GM23338 (cell line): ENCODE measurements at regions not wholly inside any gene's neighbourhood (a gene's known extent, or its start where the extent isn't known, plus 50 kb on each side); places are given as distances from the start of the nearest gene placed in this dataset.

Source experiments
- ATAC-seq: fragments of 200-7000 bp; cut with Tn5 transposase; 3 replicates; pipeline ENCODE4 v1.9.1; 2020
- DNase-seq: peaks from one replicate; pipeline ENCODE4 v3.0.0-alpha.2; 2015; ENCODE audit warnings: low spot score
- H2AFZ ChIP-seq: fragments of 200-600 bp; sonication (generic); 2 replicates; pipeline ENCODE4 v1.8.0; 2016; ENCODE audit warnings: antibody characterized with exemption, mild to moderate bottlenecking, moderate library complexity
- H3F3A ChIP-seq: fragments of 200-600 bp; sonication (generic); replicated peaks from 2 replicates; pipeline ENCODE4 v1.8.0; 2017; ENCODE audit warnings: antibody characterized with exemption, mixed run types, low read depth
- H3K27ac ChIP-seq: fragments of 200-600 bp; sonication (generic); 2 replicates; pipeline ENCODE4 v1.6.1; 2016; ENCODE audit warnings: low read depth
- H3K27me3 ChIP-seq: fragments of 200-600 bp; sonication (generic); 2 replicates; pipeline ENCODE4 v1.8.0; 2016; ENCODE audit warnings: mild to moderate bottlenecking, mixed run types, moderate library complexity; ENCODE audit not compliant: insufficient read depth
- H3K36me3 ChIP-seq: fragments of 200-600 bp; sonication (generic); 2 replicates; pipeline ENCODE4 v1.8.0; 2016; ENCODE audit warnings: mild to moderate bottlenecking; ENCODE audit not compliant: insufficient read depth
- H3K4me1 ChIP-seq: fragments of 200-600 bp; sonication (generic); 2 replicates; pipeline ENCODE4 v1.8.0; 2016; ENCODE audit warnings: mild to moderate bottlenecking, moderate library complexity; ENCODE audit not compliant: insufficient read depth
- H3K4me2 ChIP-seq: fragments of 200-600 bp; sonication (generic); 2 replicates; pipeline ENCODE4 v1.7.1; 2017; ENCODE audit warnings: mixed run types
- H3K4me3 ChIP-seq: fragments of 200-600 bp; sonication (generic); 2 replicates; pipeline ENCODE4 v1.6.1; 2016; ENCODE audit warnings: mixed run types
- H3K79me2 ChIP-seq: fragments of 200-600 bp; sonication (generic); replicated peaks from 2 replicates; pipeline ENCODE4 v1.8.0; 2017; ENCODE audit warnings: mild to moderate bottlenecking; ENCODE audit not compliant: insufficient read depth
- H3K9me2 ChIP-seq: fragments of 200-600 bp; sonication (generic); 2 replicates; pipeline ENCODE4 v1.8.0; 2017; ENCODE audit not compliant: insufficient read depth
- H4K20me1 ChIP-seq: fragments of 200-600 bp; sonication (generic); replicated peaks from 2 replicates; pipeline ENCODE4 v1.8.0; 2017; ENCODE audit warnings: mild to moderate bottlenecking; ENCODE audit not compliant: insufficient read depth
- H3K27ac Mint-ChIP-seq: 2 replicates; pipeline ENCODE4 v1.8.0; 2020; ENCODE audit warnings: inconsistent platforms, mild to moderate bottlenecking, moderate library complexity, mixed read lengths
- H3K27me3 Mint-ChIP-seq: 3 replicates; pipeline ENCODE4 v1.8.0; 2022; ENCODE audit warnings: low read depth, mild to moderate bottlenecking, moderate library complexity, mixed read lengths, inconsistent platforms; ENCODE audit not compliant: insufficient read depth, poor library complexity
- H3K36me3 Mint-ChIP-seq: 3 replicates; pipeline ENCODE4 v1.8.0; 2021; ENCODE audit warnings: low read depth, mild to moderate bottlenecking, inconsistent platforms, moderate library complexity, mixed read lengths
- H3K4me1 Mint-ChIP-seq: 3 replicates; pipeline ENCODE4 v1.8.0; 2020; ENCODE audit warnings: mild to moderate bottlenecking, inconsistent platforms, mixed read lengths
- H3K4me3 Mint-ChIP-seq: 3 replicates; pipeline ENCODE4 v1.8.0; 2021; ENCODE audit warnings: moderate library complexity, mild to moderate bottlenecking, inconsistent platforms, mixed read lengths
- H3K9me3 Mint-ChIP-seq: 3 replicates; pipeline ENCODE4 v1.8.0; 2020; ENCODE audit warnings: moderate library complexity, mild to moderate bottlenecking, inconsistent platforms, mixed read lengths
- CREB1 ChIP-seq: fragments of 250-450 bp; sonication (Bioruptor Pico); IDR thresholded peaks from 2 replicates; pipeline ENCODE4 v1.5.0; 2020; ENCODE audit warnings: low read depth, mild to moderate bottlenecking, moderate library complexity
- CTCF ChIP-seq, 2 experiments: fragments of 200-600 bp in 1 of 2; sonication (generic) in 1 of 2; conservative IDR thresholded peaks; 2 replicates each; pipeline versions ENCODE4 v1.5.1 to v1.6.1; 2016 to 2017; ENCODE audit warnings: antibody characterized with exemption in 2 of 2, low read depth in 2 of 2, mild to moderate bottlenecking in 2 of 2, moderate library complexity in 1 of 2
- ETS1 ChIP-seq: IDR thresholded peaks from 2 replicates; pipeline ENCODE4 v1.6.1; 2016; ENCODE audit warnings: antibody characterized with exemption
- EZH2 ChIP-seq: fragments of 200-600 bp; sonication (generic); IDR thresholded peaks from one replicate; pipeline ENCODE4 v1.8.0; 2017; ENCODE audit warnings: antibody characterized with exemption, mild to moderate bottlenecking, low read depth; ENCODE audit not compliant: unreplicated experiment
- EZH2phosphoT487 ChIP-seq: fragments of 200-600 bp; sonication (generic); IDR thresholded peaks from one replicate; pipeline ENCODE4 v1.8.1; 2018; ENCODE audit warnings: antibody characterized with exemption; ENCODE audit not compliant: unreplicated experiment
- JUNB ChIP-seq: IDR thresholded peaks from one replicate; pipeline ENCODE4 v1.6.1; 2016; ENCODE audit warnings: antibody characterized with exemption; ENCODE audit not compliant: unreplicated experiment
- POLR2AphosphoS5 ChIP-seq: IDR thresholded peaks from 2 replicates; pipeline ENCODE4 v1.6.1; 2016; ENCODE audit warnings: antibody characterized with exemption, low read depth
- REST ChIP-seq: IDR thresholded peaks from one replicate; pipeline ENCODE4 v1.6.1; 2018; ENCODE audit warnings: antibody characterized with exemption; ENCODE audit not compliant: unreplicated experiment
- STAT1 ChIP-seq: IDR thresholded peaks from one replicate; pipeline ENCODE4 v1.6.1; 2016; ENCODE audit warnings: antibody characterized with exemption; ENCODE audit not compliant: unreplicated experiment
- ZNF114 ChIP-seq: fragments of 250-450 bp; sonication (Bioruptor Pico); IDR thresholded peaks from 2 replicates; pipeline ENCODE4 v1.5.0; 2020; ENCODE audit warnings: mild to moderate bottlenecking, moderate library complexity
- ZNF331 ChIP-seq: fragments of 250-450 bp; sonication (Bioruptor Pico); IDR thresholded peaks from 2 replicates; pipeline ENCODE4 v1.5.0; 2020; ENCODE audit warnings: low read depth, mild to moderate bottlenecking, moderate library complexity
- ZNF462 ChIP-seq: fragments of 250-450 bp; sonication (Bioruptor Pico); IDR thresholded peaks from 2 replicates; pipeline ENCODE4 v1.5.0; 2020; ENCODE audit warnings: mild to moderate bottlenecking, moderate library complexity

- H4K20me1 ChIP-seq: no peaks in the 10 kb centered on the region
- no peaks in the 10 kb centered on the region for H3K4me1 ChIP-seq
- no peak overlapping the region for H3K4me2 ChIP-seq
- H3K36me3 ChIP-seq: no peaks in the 10 kb centered on the region
- H3K9me2 ChIP-seq: 0 out of 2 replicates have a peak, but pooled peaks cover 7% of the 10 kb centered on the region
- Mint-ChIP-seq H3K27ac (no peak overlapping the region), H3K36me3 (no peaks in the 10 kb centered on the region), H3K4me3 (no peak overlapping the region), H3K9me3 (peaks cover 3% of the 10 kb centered on the region; the same call in 1 of the 3 replicates), H3K4me1 (peaks cover 2% of the 10 kb centered on the region; the same call in 2 of the 3 replicates), H3K27me3 (no peaks in the 10 kb centered on the region)
- ATAC-seq (no peak), DNase-seq (no peak)
- no peaks in the 10 kb centered on the region for H3K79me2 ChIP-seq
- no peak overlapping the region for H3K27ac ChIP-seq
- H3K4me3 ChIP-seq: no peak overlapping the region
- H3F3A ChIP-seq: no peaks in the 10 kb centered on the region
- no peak for TF ChIP-seq CREB1 (CRISPR knock-in tag)
- TF ChIP-seq REST: no peak
- no peak for TF ChIP-seq STAT1
- no peak for TF ChIP-seq ZNF114 (CRISPR knock-in tag)
- TF ChIP-seq ZNF462 (CRISPR knock-in tag): no peak
- no peak for TF ChIP-seq EZH2
- no peak for TF ChIP-seq ETS1
- TF ChIP-seq EZH2phosphoT487: no peak
- TF ChIP-seq JUNB: no peak
- no peak for TF ChIP-seq CTCF (conservative IDR thresholded peaks at IDR 0.05; ENCODE audit: low read depth in 2 of 2)
- TF ChIP-seq POLR2AphosphoS5: no peak
- TF ChIP-seq ZNF331 (CRISPR knock-in tag): no peak
- H2AFZ ChIP-seq: no peak overlapping the region; the same call in 1 of the 2 replicates
- H3K27me3 ChIP-seq: no peaks in the 10 kb centered on the region
Observed at GRCh38 chr4:152195888-152196287, 340.0 kb downstream of the FBXW7 start.
